ENCODE measurements at regions not wholly inside any gene's neighbourhood (a gene's known extent, or its start where the extent isn't known, plus 50 kb on each side); places are given as distances from the start of the nearest gene placed in this dataset.

- no peak overlapping the region for H2BK5ac ChIP-seq (ENCODE audit: insufficient read length, low read length)
- no peak overlapping the region for H2BK20ac ChIP-seq (ENCODE audit: low read depth, low read length, poor library complexity, severe bottlenecking)
- no peak overlapping the region for H3K14ac ChIP-seq (ENCODE audit: insufficient read depth, low read length)
- no peak overlapping the region for H2AK5ac ChIP-seq (ENCODE audit: insufficient read length, low read length)
- H3K27ac ChIP-seq (ENCODE audit: insufficient read length, low read depth, low read length): no peak overlapping the region
- no peak overlapping the region for H3K4me3 Mint-ChIP-seq
- no peak overlapping the region for H2BK12ac ChIP-seq (ENCODE audit: insufficient read length, low read depth, low read length)
- no peak overlapping the region for H2BK120ac ChIP-seq (ENCODE audit: low read depth, low read length, poor library complexity, severe bottlenecking)
- H3K79me2 ChIP-seq (ENCODE audit: insufficient read depth, low read length): no peaks in the 10 kb centered on the region
- no peak overlapping the region for H4K91ac ChIP-seq (ENCODE audit: insufficient read length, low read depth, low read length)
- no peaks in the 10 kb centered on the region for H3K79me1 ChIP-seq (ENCODE audit: insufficient read depth, low read depth, low read length, poor library complexity, severe bottlenecking)
- H3K9ac ChIP-seq (ENCODE audit: extremely low read depth, insufficient read length, low read length): no peak overlapping the region
- DNase-seq: peak; percentile 54
- no peak overlapping the region for H3K56ac ChIP-seq (ENCODE audit: insufficient read length, low read depth, low read length)
- no peak overlapping the region for H2BK15ac ChIP-seq (ENCODE audit: low read depth, low read length)
- H3K4me1 Mint-ChIP-seq: peaks cover 5% of the 10 kb centered on the region in 2 experiments; a peak in 2 of 4 replicates
- no peak overlapping the region for H3K18ac ChIP-seq (ENCODE audit: insufficient read length, low read depth, low read length)
- no peak overlapping the region for H3K27ac Mint-ChIP-seq
- H3K9me3 ChIP-seq (ENCODE audit: control insufficient read depth, low read depth, low read length): no peaks in the 10 kb centered on the region
- H3K4me2 ChIP-seq (ENCODE audit: insufficient read depth, insufficient read length, low read length): no peak overlapping the region
- no peaks in the 10 kb centered on the region for H3K9me3 Mint-ChIP-seq
- no peaks in the 10 kb centered on the region for H3K4me1 ChIP-seq (ENCODE audit: insufficient read depth, low read length)
- peaks cover 5% of the 10 kb centered on the region for H3K27me3 Mint-ChIP-seq (ENCODE audit: low read depth)
- H4K20me1 ChIP-seq (ENCODE audit: control insufficient read depth, insufficient read depth, insufficient read length): no peaks in the 10 kb centered on the region
- no peak overlapping the region for H4K5ac ChIP-seq (ENCODE audit: insufficient read length, low read depth, low read length)
- WGBS (ENCODE audit: extremely low coverage, insufficient read length, low lambda C conversion rate): no CpG with 5 or more reads among the region's 1 CpG
- H2AFZ ChIP-seq (ENCODE audit: low read length): no peak overlapping the region
- no peaks in the 10 kb centered on the region for H3K27me3 ChIP-seq (ENCODE audit: insufficient read depth, low read length)
- peak; percentile 71 for TF ChIP-seq CTCF (conservative IDR thresholded peaks at IDR 0.05)
- no peaks in the 10 kb centered on the region for H3K23me2 ChIP-seq (ENCODE audit: insufficient read length, low read depth, low read length, poor library complexity, severe bottlenecking)
- H3K23ac ChIP-seq (ENCODE audit: insufficient read length, low read depth, low read length): no peak overlapping the region
- no peaks in the 10 kb centered on the region for H3K36me3 Mint-ChIP-seq (ENCODE audit: insufficient read depth in 1 of 3, low read depth in 3 of 3)
- H4K8ac ChIP-seq (replicated peaks; ENCODE audit: insufficient read length, low read depth, low read length): no peak overlapping the region
- H3K4ac ChIP-seq (ENCODE audit: low read depth, low read length): no peak overlapping the region
- H3T11ph ChIP-seq (ENCODE audit: low read length): no peak overlapping the region
Observed at GRCh38 chr1:34642679-34643078, 112.2 kb upstream of the GJB5 start.

Data from H9 (cell line).